ENCODE measurements at regions not wholly inside any gene's neighbourhood (a gene's known extent, or its start where the extent isn't known, plus 50 kb on each side); places are given as distances from the start of the nearest gene placed in this dataset.
A peak's percentile ranks its signal among the peaks of the same experiment; 100 is the strongest.
"Not testable (repeated sequence)": the region's sequence is repeated elsewhere in the genome, so short reads cannot be mapped to it uniquely, and the experiment has no call there.

DNA sequence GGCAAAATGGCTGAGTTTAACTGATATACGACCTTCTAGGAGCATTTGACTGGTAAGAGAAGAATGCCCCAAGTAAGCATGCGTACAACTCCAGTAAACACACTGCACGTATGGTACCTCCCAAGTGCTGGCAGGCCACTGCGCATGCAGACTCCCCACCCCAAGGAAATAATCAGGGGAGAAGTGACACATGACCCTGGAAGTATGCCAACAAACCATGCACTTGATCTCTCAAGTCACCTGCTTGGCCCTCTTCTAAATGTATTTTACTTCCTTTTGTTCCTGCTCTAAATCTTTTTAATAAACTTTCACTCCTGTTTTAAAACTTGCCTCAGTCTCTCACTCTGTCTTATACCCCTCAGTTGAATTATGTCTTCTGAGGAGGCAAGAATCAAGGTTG lies 129.8 kb upstream of the COL5A2 start:
- DNase-seq (ENCODE audit: low spot score), result no peak

DNA sequence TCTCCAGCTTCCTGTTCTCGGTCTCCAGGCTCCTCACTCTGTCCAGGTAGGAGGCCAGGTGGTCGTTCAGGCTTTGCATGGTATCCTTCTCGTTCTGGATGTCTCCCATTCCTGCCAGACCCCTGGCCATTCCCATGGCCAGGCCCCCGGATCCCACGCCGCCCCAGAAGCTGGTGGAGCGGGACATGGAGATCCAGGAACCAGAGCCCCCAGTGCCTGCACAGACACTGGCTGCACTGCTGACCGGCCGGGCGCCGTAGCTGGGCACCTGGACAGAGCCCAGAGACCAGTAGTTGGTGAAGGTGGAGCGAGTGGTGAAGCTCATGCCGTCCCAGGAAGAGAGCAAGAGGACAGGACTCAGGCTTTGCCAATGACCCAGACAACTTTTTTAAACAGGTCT lies 129.1 kb upstream of the WDR75 start:
- no peak for DNase-seq (ENCODE audit: low spot score)

DNA sequence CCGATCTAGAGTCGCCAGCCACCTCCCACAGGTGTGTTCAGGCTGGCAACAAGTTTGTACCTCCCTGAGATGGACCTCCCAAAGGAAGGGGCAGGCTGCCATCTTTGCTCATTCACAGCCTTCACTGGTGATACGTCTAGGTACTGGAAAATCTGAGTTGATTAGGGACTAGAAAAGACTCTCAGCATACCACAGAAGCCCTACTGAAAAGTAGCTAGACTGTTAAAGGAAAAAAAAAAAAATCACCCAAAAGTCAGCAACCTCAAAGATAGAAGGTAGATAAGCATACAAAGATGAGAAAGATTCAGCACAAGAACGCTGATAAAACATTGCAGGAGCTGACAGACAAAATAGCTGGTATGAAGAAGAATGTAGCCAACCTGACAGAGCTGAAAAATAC lies 128.6 kb upstream of the WDR75 start:
- no peak for DNase-seq (ENCODE audit: low spot score)

DNA sequence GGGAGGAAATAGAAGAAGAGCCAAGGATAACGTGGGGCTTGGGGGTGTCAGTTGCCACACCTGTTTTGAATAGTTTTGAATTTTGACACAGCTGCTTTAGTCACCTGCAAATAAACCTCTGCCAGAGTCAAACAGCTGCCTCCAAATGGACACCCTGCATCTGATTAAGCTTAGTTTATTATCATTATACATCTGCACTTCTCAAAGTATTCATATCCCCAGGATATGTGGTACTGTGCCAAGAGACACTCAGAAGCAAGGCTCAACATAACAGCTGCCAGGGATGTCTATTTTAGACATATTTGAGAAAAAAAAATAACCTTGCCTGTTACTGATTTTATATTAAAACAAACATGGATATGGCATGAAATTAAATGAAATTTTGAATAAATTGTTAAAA lies 122.5 kb upstream of the WDR75 start:
- no peak for DNase-seq (ENCODE audit: low spot score)

DNA sequence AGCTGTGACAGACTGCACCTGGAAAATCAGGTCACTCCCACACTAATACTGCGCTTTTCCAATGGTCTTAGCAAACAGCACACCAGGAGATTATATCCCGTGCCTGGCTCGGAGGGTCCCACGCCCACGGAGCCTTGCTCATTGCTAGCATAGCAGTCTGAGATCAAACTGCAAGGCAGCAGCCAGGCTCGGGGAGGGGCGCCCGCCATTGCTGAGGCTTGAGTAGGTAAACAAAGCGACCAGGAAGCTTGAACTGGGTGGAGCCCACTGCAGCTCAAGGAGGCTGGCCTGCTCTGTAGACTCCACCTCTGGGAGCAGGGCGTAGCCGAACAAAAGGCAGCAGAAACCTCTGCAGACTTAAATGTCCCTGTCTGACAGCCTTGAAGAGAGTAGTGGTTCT lies 121.8 kb upstream of the WDR75 start:
- DNase-seq (ENCODE audit: low spot score), result not testable (repeated sequence)

DNA sequence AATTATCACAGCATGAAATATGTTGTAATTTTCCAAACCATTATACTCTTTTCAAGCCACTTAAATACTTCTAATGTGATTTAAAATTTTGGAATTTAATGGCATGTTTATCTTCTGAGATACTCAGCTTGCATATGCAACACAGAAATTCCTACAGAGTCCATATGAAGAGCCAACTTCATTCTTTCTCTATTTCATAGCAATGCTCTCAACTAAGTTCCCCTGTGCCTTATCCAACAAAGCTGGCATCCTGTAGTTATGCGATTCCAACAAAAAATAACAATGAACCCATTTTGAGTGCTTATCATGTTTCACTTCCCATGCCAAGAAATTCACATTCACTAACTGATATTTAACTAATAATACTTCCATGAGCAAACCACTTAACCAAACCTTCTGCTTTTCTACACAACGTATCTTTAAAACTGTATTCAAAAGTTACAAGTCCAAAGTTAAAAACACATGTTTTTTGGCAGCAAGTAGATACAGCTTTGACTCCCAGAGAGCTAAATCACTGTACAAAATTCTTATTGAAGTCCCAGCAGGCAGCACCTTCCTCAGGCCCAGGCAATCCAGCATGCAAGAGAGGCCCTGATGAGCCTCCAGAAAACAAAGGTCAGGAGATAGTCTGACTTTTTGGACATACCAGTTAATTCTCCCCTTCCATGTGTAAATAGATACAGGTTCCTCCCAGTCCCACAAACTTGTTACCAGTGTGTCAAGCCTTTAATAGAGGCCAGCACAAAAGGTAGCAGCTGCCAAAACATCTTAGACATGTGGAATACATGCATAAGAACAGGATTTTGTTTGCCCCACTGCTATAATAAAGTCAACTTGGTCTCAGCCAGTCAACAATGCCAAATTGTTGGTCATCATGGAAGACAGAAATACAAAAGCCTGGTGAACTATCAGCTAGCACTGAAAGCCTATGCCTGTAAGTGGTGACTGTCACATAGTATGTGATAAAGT lies 113.1 kb upstream of the WDR75 start:
- DNase-seq (ENCODE audit: low spot score), result no peak

DNA sequence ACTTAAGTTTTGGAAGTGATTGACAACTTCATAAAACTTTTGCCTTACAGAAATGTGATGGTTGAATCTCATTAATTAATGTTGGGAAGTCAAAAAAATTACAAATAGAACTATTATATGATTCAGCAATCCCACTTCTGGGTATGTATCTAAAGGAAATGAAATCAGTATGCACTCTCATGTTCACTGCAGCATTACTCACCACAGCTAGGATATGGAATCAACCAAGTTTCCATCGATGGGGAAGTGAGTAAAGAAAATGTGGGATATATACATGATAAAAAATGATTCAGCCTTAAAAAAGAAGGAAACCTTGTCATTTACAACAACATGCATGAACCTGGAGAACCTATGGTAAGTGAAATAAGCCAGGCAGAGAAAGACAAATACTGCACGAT lies 112.4 kb upstream of the WDR75 start:
- DNase-seq (ENCODE audit: low spot score), result no peak

DNA sequence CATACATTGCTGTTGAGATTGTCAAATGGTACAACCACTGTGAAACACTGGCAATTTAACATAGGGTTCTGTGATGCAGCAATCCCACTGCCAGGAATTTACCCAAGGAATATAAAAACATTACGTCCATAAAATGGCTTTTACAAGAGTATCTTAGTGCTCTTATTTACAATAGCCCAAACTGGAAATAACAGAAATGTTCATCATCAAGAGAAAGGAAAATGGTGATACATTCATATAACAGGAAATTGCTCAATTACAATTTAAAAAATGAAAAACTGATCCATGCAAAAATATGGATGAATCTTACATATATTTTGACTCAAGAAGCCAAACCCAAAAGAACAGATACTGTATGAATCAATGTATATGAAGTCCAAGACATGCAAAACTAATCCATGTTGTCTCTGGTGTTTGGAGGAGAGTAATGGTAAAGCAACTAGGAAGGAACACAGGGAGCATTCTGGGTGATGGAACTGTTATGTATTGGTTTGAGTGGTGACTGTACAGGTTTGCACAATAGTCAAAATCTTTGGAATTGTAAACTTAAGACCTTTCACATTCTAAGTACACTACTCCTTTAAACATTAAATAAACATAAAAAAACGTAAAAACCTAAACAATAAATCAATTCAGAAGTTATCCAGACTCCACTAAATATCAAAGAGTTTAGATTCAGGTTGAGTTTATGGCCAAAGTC lies 104.8 kb upstream of the WDR75 start:
- no peak for DNase-seq (ENCODE audit: low spot score)

DNA sequence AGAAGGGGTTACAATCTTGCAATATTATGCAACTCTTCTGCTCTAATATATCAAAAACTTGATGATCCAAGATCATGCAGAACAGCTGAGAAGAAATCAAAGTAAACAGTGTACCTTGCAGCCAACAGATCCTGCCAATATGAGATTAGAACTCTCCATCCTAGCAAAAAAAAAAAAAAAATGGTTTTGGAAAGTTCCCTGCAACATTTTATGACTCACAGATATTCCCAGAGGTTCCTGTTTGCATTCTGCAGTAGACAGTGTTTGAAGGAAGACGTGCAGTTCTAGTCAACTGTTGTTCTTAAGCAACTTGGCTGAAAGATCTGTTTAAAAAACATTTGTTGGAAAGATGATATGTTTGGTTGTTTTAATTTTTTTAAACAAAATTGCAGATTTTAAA lies 103.6 kb upstream of the WDR75 start:
- DNase-seq (ENCODE audit: low spot score), result no peak

DNA sequence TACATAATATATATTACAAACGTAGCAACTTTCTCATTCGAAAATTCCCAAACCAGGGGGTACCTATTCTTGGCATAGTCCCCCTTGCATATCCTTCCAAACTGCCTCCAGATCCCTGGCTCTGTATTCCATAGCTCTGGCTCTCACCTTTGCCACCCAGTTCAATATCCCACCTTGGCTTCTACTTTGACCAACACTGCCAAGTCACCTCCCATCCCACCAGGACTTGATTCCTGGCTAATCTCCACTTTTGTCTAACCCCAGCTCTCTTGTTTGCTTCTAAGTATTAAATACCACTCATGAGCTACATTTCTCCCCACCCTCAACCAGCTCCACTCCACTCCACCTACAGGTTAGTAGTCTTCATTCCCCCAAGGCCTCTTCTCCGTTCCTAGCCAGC lies 103.2 kb upstream of the WDR75 start:
- DNase-seq (ENCODE audit: low spot score), result no peak

DNA sequence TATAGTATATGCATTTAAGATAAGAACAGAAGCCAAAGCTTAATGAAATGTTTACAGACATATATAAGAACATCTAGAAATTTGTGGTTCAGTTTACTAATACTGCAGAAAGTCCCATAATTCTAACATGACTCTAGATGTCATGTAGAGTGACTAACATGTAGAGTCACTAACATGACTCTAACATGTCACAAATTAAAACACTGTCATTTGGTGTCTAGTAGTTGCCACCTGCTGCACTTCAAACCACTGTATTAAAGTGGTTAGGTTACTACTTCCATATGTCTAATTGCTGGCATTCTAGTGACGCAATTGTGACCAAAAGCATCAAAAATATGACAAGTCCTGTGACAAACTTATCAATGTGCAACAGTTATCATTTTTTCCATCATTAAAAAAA lies 100.2 kb upstream of the WDR75 start:
- DNase-seq (ENCODE audit: low spot score), result no peak

DNA sequence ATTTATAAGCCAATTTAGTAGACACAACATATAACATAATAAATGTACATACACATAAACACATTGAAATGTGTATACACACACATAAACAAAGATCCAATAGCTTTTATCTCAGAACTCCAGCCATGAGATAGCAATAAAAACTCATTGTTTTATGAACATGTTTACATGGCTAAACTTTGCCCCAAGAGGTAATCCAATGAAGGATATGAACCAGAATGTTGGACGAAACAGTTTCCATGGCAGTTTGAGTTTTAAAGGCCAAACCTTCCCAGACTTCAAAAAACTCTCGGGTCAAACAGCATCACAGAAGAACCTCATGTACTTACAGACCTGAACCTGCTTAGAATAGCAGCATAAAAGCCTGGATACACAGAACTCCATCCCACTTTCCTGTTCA lies 97.2 kb upstream of the WDR75 start:
- no peak for DNase-seq (ENCODE audit: low spot score)

DNA sequence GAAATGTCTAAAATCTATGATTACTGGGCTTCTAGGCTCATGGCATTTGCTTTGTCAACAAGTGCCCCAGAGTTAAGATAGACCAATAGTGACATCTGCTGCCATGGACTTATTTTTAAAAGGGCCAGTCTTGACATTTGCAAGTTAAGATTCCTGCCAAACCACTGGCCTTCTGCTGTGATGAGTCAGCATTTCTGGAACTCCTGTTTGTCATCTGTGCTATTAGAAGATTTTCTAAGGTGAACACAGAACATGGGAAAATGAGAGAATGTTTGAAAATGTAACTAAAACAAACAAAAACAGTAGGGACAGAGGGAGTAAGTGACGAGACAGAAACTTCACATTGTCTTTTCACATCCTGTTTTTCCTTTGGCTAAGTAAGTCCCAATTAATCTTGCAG lies 93.7 kb upstream of the WDR75 start:
- DNase-seq (ENCODE audit: low spot score), result peak; percentile 35

DNA sequence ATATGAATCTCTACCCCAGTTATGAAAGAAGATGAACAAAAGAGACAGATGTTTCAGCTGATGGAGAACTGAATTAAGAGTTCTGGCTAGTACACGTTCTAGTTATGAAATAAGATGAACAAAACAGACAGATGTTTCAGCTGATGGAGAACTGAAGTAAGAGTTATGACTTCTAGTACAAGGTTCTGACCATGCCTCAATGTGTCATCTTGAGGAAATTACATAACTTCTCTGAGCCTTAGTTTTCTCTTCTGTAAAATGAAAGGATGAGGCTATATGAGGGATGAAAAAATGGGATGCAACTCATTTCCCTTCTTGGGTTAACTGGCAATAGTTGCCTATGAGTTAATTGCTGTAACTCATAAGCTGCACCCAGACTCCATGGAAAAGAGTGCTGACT lies 92.9 kb upstream of the WDR75 start:
- DNase-seq (ENCODE audit: low spot score), result no peak

DNA sequence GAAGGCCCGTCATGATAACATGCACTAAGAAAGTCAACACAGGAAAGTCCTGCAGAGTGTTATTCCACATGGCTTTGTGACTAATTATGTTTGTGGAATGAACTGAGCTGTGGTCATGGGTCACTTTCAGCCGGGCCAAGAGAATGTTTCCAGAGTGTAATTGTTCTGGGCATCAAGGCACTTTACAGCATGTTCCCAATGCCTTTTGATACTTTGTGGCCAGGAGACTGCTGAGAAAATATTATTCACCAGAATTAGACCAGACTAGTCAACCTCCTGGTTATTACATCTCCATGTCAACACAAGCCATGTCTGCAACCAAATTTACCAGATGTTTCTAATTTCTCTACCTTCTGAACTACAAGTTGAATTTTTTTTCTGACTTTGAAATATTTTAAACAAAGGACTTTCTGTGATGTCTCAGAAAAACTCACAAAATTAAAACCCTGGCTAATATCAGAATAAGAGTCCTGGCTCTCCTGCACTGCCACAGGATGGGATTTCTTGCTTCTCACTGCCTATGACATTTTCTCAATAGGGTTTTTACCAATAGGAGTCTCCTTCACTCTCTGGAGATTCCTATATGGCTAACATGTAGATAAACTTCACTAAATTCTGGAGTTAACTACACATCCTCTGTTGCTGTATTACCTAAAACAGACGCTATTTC lies 90.6 kb upstream of the WDR75 start:
- DNase-seq (ENCODE audit: low spot score), result no peak

DNA sequence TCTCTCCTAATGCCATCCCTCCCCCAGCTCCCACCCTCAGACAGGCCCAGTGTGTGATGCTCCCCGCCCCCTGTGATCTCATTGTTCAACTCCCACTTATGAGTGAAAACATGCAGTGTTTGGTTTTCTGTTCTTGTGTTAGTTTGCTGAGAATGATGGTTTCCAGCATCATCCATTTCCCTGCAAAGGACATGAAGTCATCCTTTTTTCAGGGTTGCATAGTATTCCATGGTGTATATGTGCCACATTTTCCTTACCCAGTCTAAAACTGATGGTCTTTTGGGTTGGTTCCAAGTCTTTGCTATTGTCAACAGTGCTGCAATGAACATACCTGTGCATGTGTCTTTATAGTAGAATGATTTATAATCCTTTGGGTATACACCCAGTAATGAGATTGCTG lies 89.3 kb upstream of the WDR75 start:
- DNase-seq (ENCODE audit: low spot score), result not testable (repeated sequence)

DNA sequence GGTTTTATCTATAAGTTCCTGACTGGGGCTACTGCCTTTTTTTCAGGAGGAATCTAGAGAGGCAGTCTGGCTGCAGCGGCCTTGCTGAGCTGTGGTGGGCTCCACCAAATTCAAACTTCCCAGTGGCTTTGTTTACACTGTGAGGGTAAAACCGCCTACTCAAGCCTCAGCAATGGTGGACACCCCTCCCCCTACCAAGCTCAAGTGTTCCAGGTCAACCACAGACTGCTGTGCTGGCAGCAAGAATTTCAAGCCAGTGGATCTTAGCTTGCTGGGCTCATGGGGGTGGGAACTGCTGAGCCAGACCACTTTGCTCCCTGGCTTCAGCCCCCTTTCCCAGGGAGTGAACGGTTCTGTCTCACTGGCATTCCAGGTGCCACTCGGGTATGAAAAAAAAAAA lies 83.9 kb upstream of the WDR75 start:
- DNase-seq (ENCODE audit: low spot score), result not testable (repeated sequence)

DNA sequence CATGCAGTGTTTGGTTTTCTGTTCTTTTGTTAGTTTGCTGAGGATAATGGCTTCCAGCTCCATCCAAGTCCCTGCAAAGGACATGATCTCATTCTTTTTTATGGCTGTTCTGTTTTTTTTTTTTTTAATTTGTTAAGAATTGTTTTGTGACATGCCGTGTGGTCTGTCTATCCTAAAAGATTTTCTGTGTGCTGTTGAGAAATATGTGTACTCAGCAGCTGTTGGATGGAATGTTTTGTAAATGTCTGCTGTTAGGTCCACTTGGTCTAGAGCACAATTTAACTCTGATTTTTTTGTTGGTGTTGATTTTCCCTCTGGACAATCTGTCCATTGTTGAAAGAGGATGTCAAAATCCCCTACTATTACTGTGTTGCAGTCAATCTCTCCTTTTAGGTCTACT lies 80.4 kb upstream of the WDR75 start:
- no peak for DNase-seq (ENCODE audit: low spot score)

DNA sequence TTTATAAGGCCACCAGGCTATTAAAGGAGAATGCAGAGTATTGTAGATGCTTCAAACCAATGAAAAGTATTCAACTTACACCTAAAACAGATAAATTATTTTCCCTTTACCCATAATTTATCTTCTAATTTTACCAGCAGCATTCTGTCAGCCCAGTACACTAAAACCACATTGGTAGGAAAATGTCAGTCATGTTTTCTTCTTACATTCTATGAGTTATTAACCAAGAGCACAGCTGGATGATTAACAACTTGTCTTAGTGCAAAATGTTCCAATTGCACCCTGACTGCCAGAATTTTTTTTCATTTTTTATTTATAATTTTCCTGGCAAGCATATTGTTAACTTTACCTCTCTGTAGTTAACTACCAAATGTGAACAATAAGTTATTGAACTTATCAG lies 79.0 kb upstream of the WDR75 start:
- DNase-seq (ENCODE audit: low spot score), result no peak

DNA sequence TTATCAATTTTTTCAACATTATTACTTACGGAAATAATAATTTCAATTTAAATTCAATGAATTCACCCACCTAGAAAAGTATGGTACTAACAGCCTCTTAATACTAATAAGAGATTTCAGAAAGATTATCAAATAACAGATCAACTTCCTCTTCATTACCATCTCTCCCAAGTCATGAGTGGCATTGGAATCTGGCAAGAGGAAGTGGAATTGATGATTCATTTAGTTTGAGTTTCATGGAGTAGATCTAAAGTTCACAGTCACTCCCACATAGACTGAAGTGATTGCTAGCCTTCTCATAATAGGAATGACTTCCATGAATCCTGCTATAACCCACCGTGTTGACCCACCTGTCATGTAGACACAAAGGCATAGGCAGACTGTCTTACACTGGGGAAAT lies 77.7 kb upstream of the WDR75 start:
- no peak for DNase-seq (ENCODE audit: low spot score)

DNA sequence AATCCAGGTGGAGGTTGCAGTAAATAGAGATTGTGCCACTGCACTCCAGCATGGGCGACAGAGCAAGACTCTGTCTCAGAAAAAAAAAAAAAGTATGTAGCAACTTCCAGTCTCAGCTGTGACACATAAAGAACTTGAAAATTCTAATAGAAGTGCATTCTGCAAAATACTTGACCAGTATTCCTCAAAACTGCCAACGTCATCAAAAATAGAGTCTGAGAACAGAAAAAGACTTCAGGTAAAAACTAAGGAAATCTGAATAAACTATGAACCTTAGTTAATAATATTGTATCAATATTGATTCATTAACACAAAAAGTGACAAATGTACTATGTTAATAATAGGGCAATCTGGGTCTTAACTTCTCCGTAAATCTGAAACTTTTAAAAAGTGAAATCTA lies 76.7 kb upstream of the WDR75 start:
- DNase-seq (ENCODE audit: low spot score), result no peak

DNA sequence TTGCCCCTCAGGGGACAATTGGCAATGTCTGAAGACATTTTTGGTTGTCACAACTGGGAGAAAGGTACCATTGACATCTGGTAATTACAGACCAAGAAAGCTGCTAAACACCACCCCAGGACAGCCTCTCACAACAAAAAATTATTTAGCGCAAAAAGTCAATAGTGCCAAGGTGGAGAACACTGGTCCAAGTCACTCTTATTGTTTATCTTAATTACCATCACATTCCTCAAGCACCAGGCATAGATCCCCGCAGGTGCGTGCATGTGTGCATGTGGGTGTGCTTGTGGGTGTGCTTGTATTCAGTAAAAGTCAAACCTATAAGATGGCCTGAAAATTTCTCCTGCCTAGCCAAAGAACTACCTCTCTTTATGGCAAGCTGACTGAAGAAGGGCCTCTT lies 74.9 kb upstream of the WDR75 start:
- no peak for DNase-seq (ENCODE audit: low spot score)

DNA sequence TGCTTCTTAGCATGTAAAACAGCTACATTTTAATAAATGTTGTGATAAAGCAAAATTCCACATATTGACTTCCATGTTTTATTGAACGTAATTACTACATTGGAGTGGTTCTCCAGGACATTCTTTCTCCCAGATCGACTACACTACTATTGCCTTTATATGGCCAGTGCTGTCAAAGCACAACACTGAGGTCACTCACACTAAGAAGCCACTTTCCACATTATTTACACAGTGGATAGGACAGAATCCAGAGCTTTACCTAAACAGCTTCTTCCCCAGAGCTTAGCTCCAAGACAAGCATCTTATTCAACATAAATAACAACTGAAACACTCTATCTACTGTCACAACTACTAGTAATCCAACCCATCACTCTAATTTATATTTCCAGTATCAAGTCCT lies 73.9 kb upstream of the WDR75 start:
- DNase-seq (ENCODE audit: low spot score), result no peak

Measured in hematopoietic multipotent progenitor cell treated with erythropoietin and hydrocortisone succinate and interleukin-3 and kit ligand, for 15 days (in vitro differentiated cells).